Activated gamma-delta T cell treated with anti-CD3 and anti-CD28 coated beads, Interleukin-2, amount 50 U/mL, for 16 hours (primary cell): ENCODE measurements at regions not wholly inside any gene's neighbourhood (a gene's known extent, or its start where the extent isn't known, plus 50 kb on each side); places are given as distances from the start of the nearest gene placed in this dataset.

ENCODE experiments used
- DNase-seq: peaks from one replicate; pipeline ENCODE4 v3.0.0-alpha.2; 2020; ENCODE audit warnings: low read depth

DNA sequence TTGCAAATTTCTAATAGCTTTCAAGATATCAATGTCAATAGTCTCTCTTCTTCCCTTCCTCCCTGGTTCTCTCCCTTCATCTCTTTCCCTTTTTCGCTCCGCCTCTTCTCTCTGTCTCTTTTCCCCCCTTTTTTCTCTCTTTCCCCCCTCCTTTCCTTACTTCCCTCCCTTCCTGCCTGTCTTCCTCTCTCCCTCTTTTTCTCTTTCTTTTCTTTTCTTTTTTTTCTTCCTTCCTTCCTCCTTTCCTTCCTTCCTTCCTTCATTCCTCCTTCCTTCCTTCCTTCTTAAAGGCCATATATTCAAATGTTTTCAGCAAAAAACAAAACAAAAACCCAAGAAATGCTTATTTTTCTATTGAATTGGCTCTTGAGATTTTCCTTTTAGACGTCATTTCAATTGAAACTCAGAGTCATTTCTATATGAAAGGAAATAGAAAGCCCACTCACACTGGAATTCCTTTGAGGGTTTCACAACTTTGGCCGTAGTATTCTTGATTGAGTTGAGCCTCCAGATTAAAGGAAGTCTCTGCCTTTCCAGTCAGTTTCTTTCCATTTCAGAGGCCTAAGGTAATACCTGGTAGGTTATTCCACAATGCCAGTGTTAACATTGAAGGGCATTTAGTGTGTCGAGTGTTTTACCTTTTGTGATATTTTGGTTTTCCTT, 551.5 kb downstream of the LMO4 start:
- DNase-seq = no peak

- DNase-seq = no peak
Observed at GRCh38 chr1:87880764-87881163, 552.1 kb downstream of the LMO4 start.

GRCh38 chr1:87883906-87884305, 555.2 kb downstream of the LMO4 start:
- DNase-seq = no peak

DNA sequence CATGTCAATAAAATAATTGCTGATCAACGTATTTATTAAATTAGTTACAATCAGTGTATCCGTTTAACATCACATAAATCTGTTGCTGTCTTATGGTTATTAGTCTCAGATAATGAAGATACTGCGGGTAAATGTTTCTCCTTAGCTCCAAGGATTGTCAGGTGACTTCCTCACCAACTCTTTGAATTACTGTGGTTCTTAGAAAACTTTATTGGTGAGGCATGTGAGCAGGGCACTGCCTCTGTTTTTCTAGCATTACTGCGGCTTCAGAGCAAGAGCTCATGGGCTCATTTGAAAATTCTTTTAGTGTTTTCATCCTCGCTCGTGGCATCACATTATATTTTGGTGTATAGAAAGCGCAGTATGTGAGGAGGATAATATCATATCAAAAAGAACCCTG, 555.9 kb downstream of the LMO4 start:
- DNase-seq = no peak

- DNase-seq = no peak
Observed at GRCh38 chr1:87885278-87886025, 556.8 kb downstream of the LMO4 start.

DNA sequence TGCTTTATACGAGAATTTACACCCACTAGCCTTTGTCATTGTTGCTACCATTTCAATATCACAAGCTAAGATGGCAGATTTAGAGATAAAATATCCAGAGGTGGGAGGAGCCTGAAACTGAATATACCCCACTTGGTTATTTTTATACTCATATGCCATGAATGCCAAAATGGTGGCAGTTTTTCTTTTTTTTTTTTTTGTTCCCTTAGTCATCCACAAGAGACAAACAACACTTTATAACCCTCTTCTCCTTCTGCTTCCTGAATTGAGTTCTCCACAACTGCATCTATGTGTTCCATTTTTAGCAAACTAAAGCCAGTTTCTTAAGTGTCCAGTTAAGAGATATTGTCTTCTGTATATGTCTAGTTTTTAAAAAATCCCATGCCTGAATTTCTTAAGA, 558.4 kb downstream of the LMO4 start:
- DNase-seq = no peak

- no peak for DNase-seq
Observed at GRCh38 chr1:87888446-87888845, 559.8 kb downstream of the LMO4 start.

DNA sequence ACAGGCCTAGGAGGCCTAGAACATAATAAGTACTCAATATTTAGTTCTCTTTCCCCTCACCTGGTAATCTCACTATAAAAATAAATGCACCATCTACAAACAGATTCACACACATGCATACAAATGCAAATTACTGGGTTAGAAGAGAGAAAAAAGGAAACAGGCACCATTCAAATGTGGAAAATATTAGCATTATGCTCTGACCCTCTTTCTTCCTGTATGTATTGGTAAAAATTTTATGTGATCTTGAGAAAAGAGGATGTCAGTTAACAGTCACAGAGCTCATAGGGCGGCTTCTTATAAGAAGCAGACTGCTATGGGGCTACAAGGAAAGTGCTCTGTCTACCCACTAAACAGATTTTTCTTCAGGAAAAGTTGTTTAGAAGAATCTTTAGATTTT, 565.4 kb downstream of the LMO4 start:
- no peak for DNase-seq

- no peak for DNase-seq
Observed at GRCh38 chr1:87897481-87897880, 568.8 kb downstream of the LMO4 start.

DNA sequence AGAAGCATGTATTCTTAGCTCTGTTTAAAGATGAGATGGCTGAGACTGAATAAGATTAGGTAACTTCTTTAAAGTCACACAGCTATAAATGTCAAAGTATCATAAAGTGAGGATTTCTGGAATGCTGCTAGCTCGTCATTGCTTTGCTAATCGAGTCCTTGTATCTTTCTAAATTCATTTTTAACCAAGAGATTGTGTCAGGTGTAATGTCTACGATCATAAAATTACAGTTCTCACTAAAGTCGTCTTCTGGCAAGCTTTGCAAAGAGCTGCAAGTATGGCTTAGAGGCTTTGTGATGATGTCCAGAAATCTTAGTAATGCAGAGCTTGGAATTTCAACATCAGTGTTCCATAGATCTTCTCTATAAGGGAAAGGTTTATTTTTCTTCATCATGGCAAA, 569.8 kb downstream of the LMO4 start:
- no peak for DNase-seq

DNA sequence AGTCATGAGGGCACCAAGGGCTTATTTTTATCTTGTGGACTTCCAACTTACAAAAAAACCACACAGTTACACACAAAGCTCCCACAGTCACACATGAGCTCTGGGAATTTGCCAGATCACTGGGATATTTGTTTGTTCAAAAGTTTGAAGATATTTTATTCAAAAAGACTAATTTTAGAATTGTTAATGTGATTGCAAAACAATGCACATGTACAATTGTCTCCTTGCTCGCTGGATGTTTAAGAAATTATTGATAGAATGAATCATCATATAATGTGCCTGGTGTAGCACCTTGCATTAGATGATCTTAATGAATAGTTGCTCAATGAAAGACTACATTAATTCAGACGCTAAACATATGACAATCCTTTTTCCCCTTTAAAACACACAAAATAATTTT, 570.3 kb downstream of the LMO4 start:
- DNase-seq = no peak

DNA sequence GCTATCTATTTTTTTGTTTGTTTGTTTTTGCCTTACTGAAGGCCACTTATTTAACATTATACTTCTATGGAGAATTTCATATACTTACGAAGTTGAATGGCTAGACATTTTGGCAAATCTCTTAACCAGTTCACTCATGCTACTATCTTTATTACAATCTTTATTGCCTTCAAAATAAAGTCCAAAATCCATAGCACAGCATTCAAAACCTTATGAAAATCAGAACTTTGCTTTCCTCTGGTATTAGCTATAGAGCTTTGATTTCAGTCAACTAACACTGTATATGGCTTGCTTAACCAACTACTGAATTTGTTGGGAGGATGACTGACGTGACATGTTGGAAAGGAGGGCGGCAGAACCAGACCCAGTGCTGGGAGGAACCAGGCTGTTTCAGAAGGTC, 571.1 kb downstream of the LMO4 start:
- no peak for DNase-seq

GRCh38 chr1:87902830-87903229, 574.1 kb downstream of the LMO4 start:
- no peak for DNase-seq

- no peak for DNase-seq
Observed at GRCh38 chr1:87903242-87903641, 574.6 kb downstream of the LMO4 start.

DNA sequence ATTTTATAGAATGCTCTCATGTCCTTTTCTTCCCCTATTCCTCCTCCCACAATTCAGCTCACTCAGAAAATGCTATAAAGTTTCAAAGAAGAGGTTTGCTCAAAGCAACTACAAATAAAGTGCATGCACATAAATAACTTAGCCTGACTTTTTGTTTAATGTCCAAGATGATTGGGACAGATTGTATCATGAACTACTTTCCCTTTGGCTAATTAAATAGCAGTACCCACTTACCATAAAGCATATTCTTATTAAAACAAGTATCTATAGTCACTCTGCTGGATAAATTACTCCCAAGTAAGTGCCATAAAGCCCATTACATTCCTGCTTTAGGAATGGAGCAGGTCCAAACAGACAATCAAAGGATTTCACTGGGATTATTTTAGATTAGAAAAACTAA, 576.0 kb downstream of the LMO4 start:
- no peak for DNase-seq

DNA sequence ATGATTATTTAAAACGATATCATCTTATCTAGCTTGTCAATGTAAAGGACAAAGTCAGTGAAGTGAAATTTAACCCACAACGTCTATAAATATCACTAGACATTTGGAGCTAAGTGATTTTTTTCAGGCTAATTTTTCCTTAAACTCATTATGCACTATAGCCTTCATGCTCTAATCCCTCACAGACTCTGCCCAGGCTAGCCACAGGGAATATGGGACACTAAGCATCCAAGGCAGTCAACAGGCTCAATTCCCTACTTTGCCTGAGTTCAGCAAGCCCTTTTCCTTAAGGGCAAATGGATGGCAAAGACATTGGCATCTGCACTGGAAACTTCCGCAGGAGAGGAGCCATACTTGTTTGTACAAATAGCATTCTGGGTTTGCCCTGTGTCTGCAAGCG, 577.0 kb downstream of the LMO4 start:
- no peak for DNase-seq

DNA sequence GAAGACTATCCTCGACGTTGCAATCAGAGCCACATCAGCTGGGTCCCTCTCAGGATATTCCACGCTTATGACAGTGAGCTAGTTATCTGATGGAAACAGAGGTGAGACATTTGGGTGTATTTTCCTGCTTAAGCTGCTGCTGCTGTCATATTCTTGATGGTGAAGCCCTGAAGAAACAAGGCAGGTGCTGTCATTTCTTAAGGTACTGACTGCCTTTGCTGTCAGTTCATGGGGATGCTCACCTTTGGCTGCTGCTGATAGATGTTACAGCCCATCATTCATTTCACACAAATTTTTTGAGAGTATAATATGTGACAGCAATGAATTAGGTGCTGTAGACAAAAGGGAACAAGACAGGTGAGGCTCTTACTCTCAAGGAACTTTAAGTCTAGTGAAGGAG, 577.4 kb downstream of the LMO4 start:
- DNase-seq = no peak

- DNase-seq = no peak
Observed at GRCh38 chr1:87913361-87913760, 584.7 kb downstream of the LMO4 start.

GRCh38 chr1:87914396-87914795, 585.7 kb downstream of the LMO4 start:
- no peak for DNase-seq

GRCh38 chr1:87915771-87916170, 587.1 kb downstream of the LMO4 start:
- DNase-seq = no peak

DNA sequence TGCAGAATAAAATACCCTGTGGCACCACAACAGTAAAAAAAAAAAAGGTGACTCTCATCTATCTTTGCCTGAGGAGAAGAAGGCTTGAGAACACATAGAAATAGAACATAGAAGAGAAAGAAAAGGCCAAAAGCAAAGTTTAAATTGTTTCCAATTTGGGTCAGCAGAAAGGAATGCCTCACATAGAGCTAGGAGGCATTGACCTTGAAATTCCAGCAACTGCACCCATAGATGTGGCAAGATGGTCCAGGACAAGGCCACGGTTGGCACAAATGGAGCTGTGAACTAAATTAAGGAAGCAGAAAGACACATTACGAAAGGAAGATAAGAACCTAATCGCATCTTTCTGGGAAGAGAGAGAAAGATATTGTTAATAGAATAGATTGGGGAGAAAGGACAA, 588.3 kb downstream of the LMO4 start:
- DNase-seq = no peak

DNA sequence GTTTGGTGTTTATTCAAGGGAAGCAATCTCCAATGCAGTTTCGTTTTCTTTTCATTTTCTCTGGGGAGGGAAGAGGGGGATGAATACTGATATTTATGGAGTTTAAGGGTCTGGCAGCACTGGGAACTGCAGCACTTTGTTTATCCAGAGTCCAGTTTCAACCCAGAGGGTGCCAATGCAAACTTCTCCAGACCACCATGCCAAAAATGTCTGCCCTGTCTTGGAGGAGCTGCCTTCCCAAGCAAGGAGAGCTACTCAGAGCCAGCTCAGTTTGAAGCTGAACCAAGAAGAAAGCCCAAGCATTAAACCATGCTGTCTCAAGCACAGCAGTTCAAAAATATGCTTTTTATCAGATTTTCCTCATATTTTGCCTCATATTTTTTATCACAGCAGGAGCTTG, 589.7 kb downstream of the LMO4 start:
- no peak for DNase-seq

DNA sequence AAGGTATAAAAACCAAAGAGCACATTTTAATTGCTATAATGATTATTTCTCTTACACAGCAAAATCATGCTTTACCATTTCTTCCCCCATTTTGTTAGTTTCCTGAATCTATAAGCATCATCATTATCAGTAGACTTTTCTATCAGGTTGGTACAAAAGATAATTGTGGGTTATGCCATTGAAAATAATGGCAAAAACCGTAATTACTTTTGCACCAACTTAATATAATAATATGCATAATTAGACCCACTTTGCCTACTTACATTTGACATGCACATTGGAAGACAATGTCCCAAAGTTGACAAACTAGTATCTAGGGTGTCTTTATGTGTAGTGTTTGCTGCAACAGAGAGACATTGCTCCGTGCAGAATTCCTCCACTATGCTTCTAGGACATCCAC, 594.2 kb downstream of the LMO4 start:
- DNase-seq = no peak
